K562 (cell line): ENCODE measurements at regions not wholly inside any gene's neighbourhood (a gene's known extent, or its start where the extent isn't known, plus 50 kb on each side); places are given as distances from the start of the nearest gene placed in this dataset.

Experiments used
- CTBP1 ChIP-seq: fragments of 450-650 bp; IDR thresholded peaks from 2 replicates; pipeline ENCODE4 v1.6.1; 2016; ENCODE audit warnings: borderline replicate concordance
- E2F3 ChIP-seq: fragments of 250-450 bp; sonication (Bioruptor Pico); IDR thresholded peaks from 2 replicates; pipeline ENCODE4 v1.4.0; 2020; ENCODE audit warnings: mild to moderate bottlenecking
- HDAC1 ChIP-seq, 2 experiments: fragments of 450-650 bp; IDR thresholded peaks; 2 replicates each; pipeline ENCODE4 v1.6.1; 2016 to 2017; ENCODE audit warnings: inconsistent platforms in 1 of 2, mild to moderate bottlenecking in 1 of 2, moderate library complexity in 1 of 2
- KAT2B ChIP-seq: IDR thresholded peaks from one replicate; pipeline ENCODE4 v1.6.1; 2012; ENCODE audit warnings: low read depth, mild to moderate bottlenecking, control low read depth, inconsistent platforms, low read length, moderate library complexity
- MLX ChIP-seq, 2 experiments: fragments of 450-650 bp in 1 of 2; sonication (generic) in 1 of 2; formaldehyde crosslinking; conservative IDR thresholded peaks; 2 replicates each; pipeline versions ENCODE4 v1.4.0 to v1.8.1; 2020 to 2022; ENCODE audit warnings: mild to moderate bottlenecking in 1 of 2, missing genetic modification reagents in 1 of 2
- OTX1 ChIP-seq: fragments of 450-650 bp; formaldehyde crosslinking; IDR thresholded peaks from 2 replicates; pipeline ENCODE4 v1.4.0; 2022; ENCODE audit warnings: mild to moderate bottlenecking
- PCBP1 ChIP-seq: fragments of 200-400 bp; formaldehyde crosslinking; IDR thresholded peaks from 2 replicates; pipeline ENCODE4 v1.6.1; 2018; ENCODE audit warnings: mild to moderate bottlenecking, low read depth, low read length; ENCODE audit not compliant: poor library complexity, severe bottlenecking
- TCF3 ChIP-seq: sonication (generic); formaldehyde crosslinking; IDR thresholded peaks from 2 replicates; pipeline ENCODE4 v1.4.0; 2020; ENCODE audit warnings: mild to moderate bottlenecking, missing genetic modification reagents
- ZSCAN32 ChIP-seq: fragments of 450-650 bp; formaldehyde crosslinking; IDR thresholded peaks from 2 replicates; pipeline ENCODE4 v1.4.0; 2020; ENCODE audit warnings: mild to moderate bottlenecking, moderate library complexity
- TF ChIP-seq, protein P1 (sequence below): fragments of 450-650 bp; IDR thresholded peaks from 2 replicates; pipeline ENCODE4 v1.6.1; 2016; ENCODE audit warnings: mild to moderate bottlenecking, moderate library complexity

- TF ChIP-seq, protein P1, sequence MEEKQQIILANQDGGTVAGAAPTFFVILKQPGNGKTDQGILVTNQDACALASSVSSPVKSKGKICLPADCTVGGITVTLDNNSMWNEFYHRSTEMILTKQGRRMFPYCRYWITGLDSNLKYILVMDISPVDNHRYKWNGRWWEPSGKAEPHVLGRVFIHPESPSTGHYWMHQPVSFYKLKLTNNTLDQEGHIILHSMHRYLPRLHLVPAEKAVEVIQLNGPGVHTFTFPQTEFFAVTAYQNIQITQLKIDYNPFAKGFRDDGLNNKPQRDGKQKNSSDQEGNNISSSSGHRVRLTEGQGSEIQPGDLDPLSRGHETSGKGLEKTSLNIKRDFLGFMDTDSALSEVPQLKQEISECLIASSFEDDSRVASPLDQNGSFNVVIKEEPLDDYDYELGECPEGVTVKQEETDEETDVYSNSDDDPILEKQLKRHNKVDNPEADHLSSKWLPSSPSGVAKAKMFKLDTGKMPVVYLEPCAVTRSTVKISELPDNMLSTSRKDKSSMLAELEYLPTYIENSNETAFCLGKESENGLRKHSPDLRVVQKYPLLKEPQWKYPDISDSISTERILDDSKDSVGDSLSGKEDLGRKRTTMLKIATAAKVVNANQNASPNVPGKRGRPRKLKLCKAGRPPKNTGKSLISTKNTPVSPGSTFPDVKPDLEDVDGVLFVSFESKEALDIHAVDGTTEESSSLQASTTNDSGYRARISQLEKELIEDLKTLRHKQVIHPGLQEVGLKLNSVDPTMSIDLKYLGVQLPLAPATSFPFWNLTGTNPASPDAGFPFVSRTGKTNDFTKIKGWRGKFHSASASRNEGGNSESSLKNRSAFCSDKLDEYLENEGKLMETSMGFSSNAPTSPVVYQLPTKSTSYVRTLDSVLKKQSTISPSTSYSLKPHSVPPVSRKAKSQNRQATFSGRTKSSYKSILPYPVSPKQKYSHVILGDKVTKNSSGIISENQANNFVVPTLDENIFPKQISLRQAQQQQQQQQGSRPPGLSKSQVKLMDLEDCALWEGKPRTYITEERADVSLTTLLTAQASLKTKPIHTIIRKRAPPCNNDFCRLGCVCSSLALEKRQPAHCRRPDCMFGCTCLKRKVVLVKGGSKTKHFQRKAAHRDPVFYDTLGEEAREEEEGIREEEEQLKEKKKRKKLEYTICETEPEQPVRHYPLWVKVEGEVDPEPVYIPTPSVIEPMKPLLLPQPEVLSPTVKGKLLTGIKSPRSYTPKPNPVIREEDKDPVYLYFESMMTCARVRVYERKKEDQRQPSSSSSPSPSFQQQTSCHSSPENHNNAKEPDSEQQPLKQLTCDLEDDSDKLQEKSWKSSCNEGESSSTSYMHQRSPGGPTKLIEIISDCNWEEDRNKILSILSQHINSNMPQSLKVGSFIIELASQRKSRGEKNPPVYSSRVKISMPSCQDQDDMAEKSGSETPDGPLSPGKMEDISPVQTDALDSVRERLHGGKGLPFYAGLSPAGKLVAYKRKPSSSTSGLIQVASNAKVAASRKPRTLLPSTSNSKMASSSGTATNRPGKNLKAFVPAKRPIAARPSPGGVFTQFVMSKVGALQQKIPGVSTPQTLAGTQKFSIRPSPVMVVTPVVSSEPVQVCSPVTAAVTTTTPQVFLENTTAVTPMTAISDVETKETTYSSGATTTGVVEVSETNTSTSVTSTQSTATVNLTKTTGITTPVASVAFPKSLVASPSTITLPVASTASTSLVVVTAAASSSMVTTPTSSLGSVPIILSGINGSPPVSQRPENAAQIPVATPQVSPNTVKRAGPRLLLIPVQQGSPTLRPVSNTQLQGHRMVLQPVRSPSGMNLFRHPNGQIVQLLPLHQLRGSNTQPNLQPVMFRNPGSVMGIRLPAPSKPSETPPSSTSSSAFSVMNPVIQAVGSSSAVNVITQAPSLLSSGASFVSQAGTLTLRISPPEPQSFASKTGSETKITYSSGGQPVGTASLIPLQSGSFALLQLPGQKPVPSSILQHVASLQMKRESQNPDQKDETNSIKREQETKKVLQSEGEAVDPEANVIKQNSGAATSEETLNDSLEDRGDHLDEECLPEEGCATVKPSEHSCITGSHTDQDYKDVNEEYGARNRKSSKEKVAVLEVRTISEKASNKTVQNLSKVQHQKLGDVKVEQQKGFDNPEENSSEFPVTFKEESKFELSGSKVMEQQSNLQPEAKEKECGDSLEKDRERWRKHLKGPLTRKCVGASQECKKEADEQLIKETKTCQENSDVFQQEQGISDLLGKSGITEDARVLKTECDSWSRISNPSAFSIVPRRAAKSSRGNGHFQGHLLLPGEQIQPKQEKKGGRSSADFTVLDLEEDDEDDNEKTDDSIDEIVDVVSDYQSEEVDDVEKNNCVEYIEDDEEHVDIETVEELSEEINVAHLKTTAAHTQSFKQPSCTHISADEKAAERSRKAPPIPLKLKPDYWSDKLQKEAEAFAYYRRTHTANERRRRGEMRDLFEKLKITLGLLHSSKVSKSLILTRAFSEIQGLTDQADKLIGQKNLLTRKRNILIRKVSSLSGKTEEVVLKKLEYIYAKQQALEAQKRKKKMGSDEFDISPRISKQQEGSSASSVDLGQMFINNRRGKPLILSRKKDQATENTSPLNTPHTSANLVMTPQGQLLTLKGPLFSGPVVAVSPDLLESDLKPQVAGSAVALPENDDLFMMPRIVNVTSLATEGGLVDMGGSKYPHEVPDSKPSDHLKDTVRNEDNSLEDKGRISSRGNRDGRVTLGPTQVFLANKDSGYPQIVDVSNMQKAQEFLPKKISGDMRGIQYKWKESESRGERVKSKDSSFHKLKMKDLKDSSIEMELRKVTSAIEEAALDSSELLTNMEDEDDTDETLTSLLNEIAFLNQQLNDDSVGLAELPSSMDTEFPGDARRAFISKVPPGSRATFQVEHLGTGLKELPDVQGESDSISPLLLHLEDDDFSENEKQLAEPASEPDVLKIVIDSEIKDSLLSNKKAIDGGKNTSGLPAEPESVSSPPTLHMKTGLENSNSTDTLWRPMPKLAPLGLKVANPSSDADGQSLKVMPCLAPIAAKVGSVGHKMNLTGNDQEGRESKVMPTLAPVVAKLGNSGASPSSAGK, result no peak
- TF ChIP-seq HDAC1 (IDR thresholded peaks at IDR 0.05), result no peak
- TF ChIP-seq OTX1, result no peak
- TF ChIP-seq E2F3 (CRISPR knock-in tag), result no peak
- TF ChIP-seq PCBP1, result no peak
- no peak for TF ChIP-seq CTBP1
- no peak for TF ChIP-seq ZSCAN32 (CRISPR knock-in tag)
- TF ChIP-seq KAT2B, result no peak
- no peak for TF ChIP-seq TCF3 (CRISPR knock-in tag)
- no peak for TF ChIP-seq MLX (CRISPR knock-in tag; conservative IDR thresholded peaks at IDR 0.05)
Measured at GRCh38 chrX:120735966-120736365, 106.1 kb upstream of the C1GALT1C1 start (continued).
